GM18873 (cell line): ENCODE measurements at regions not wholly inside any gene's neighbourhood (a gene's known extent, or its start where the extent isn't known, plus 50 kb on each side); places are given as distances from the start of the nearest gene placed in this dataset.
"Not testable (repeated sequence)": the region's sequence is repeated elsewhere in the genome, so short reads cannot be mapped to it uniquely, and the experiment has no call there.

Experiments
- ATAC-seq: cut with Tn5 transposase; IDR thresholded peaks from one replicate; pipeline ENCODE4 v1.9.1; 2021; ENCODE audit warnings: mild to moderate bottlenecking, moderate library complexity, moderate number of reproducible peaks; ENCODE audit not compliant: unreplicated experiment, low FRiP score

GRCh38 chr14:37874429-37875109 is 279.1 kb downstream of the TTC6 start:
- ATAC-seq, result peak; percentile 93

- no peak for ATAC-seq
Observed at GRCh38 chr14:37888234-37888633, 292.8 kb downstream of the TTC6 start.

GRCh38 chr14:37889087-37889486 is 293.7 kb downstream of the TTC6 start:
- no peak for ATAC-seq

GRCh38 chr14:37890095-37890494 is 294.7 kb downstream of the TTC6 start:
- ATAC-seq, result no peak

GRCh38 chr14:37891500-37891899 is 296.1 kb downstream of the TTC6 start:
- ATAC-seq, result not testable (repeated sequence)

GRCh38 chr14:37894463-37894862 is 299.0 kb downstream of the TTC6 start:
- ATAC-seq, result no peak

GRCh38 chr14:37899365-37899764 is 303.9 kb downstream of the TTC6 start:
- no peak for ATAC-seq

GRCh38 chr14:37900561-37900960 is 305.1 kb downstream of the TTC6 start:
- no peak for ATAC-seq

GRCh38 chr14:37901978-37902377 is 305.7 kb upstream of the SSTR1 start:
- no peak for ATAC-seq

GRCh38 chr14:37903343-37904191 is 304.1 kb upstream of the SSTR1 start:
- ATAC-seq, result no peak

- ATAC-seq, result no peak
Observed at GRCh38 chr14:37924622-37925021, 283.1 kb upstream of the SSTR1 start.

- no peak for ATAC-seq
Observed at GRCh38 chr14:37932008-37932407, 275.7 kb upstream of the SSTR1 start.

GRCh38 chr14:37932481-37932880 is 275.2 kb upstream of the SSTR1 start:
- no peak for ATAC-seq

- no peak for ATAC-seq
Observed at GRCh38 chr14:37936971-37937370, 270.7 kb upstream of the SSTR1 start.

GRCh38 chr14:37939442-37940028 is 268.2 kb upstream of the SSTR1 start:
- no peak for ATAC-seq

- ATAC-seq, result no peak
Observed at GRCh38 chr14:37945959-37946358, 261.7 kb upstream of the SSTR1 start.

GRCh38 chr14:37946819-37947218 is 260.9 kb upstream of the SSTR1 start:
- no peak for ATAC-seq

- no peak for ATAC-seq
Observed at GRCh38 chr14:37948266-37948665, 259.4 kb upstream of the SSTR1 start.

GRCh38 chr14:37968664-37969240 is 239.0 kb upstream of the SSTR1 start:
- ATAC-seq, result no peak

- ATAC-seq, result no peak
Observed at GRCh38 chr14:37969511-37969979, 238.2 kb upstream of the SSTR1 start.

GRCh38 chr14:37970696-37971095 is 237.0 kb upstream of the SSTR1 start:
- ATAC-seq, result no peak
